GM13976 (cell line): ENCODE measurements at regions not wholly inside any gene's neighbourhood (a gene's known extent, or its start where the extent isn't known, plus 50 kb on each side); places are given as distances from the start of the nearest gene placed in this dataset.
"Not testable (repeated sequence)": the region's sequence is repeated elsewhere in the genome, so short reads cannot be mapped to it uniquely, and the experiment has no call there.

ENCODE experiments used
- DNase-seq: peaks from one replicate; pipeline ENCODE4 v3.0.0; 2012; ENCODE audit warnings: low spot score
- in situ Hi-C: fragments of 300-500 bp; cut with MboI; formaldehyde crosslinking; loops from one replicate; pipeline ENCODE4 v1.12.0; 2022; ENCODE audit warnings: low sequenced_read_pairs, mixed read lengths, inconsistent platforms; ENCODE audit not compliant: unreplicated experiment

- in situ Hi-C loops: not testable (repeated sequence)
Measured at GRCh38 chr9:62827957-62828907, 1638.4 kb downstream of the SPATA31A7 start.

GRCh38 chr9:62830829-62831459 lies 1641.1 kb downstream of the SPATA31A7 start:
- DNase-seq, in situ Hi-C loops: not testable (repeated sequence)

More at GRCh38 chr9:62827957-62828907, 1638.4 kb downstream of the SPATA31A7 start:
- not testable (repeated sequence) for DNase-seq

GRCh38 chr9:62833323-62834200 lies 1643.7 kb downstream of the SPATA31A7 start:
- DNase-seq, in situ Hi-C loops: not testable (repeated sequence)

- in situ Hi-C loops, DNase-seq: not testable (repeated sequence)
Measured at GRCh38 chr9:62837254-62837911, 1647.5 kb downstream of the SPATA31A7 start.

- in situ Hi-C loops, DNase-seq: not testable (repeated sequence)
Measured at GRCh38 chr9:62838024-62838718, 1648.3 kb downstream of the SPATA31A7 start.

GRCh38 chr9:62839168-62839567 lies 1649.3 kb downstream of the SPATA31A7 start:
- in situ Hi-C loops, DNase-seq: not testable (repeated sequence)

- DNase-seq, in situ Hi-C loops: not testable (repeated sequence)
Measured at GRCh38 chr9:62843145-62843544, 1653.3 kb downstream of the SPATA31A7 start.

GRCh38 chr9:62843706-62844290 lies 1654.0 kb downstream of the SPATA31A7 start:
- DNase-seq, in situ Hi-C loops: not testable (repeated sequence)

- DNase-seq, in situ Hi-C loops: not testable (repeated sequence)
Measured at GRCh38 chr9:62844681-62845185, 1654.9 kb downstream of the SPATA31A7 start.

GRCh38 chr9:62848258-62848657 lies 1658.4 kb downstream of the SPATA31A7 start:
- in situ Hi-C loops, DNase-seq: not testable (repeated sequence)

- DNase-seq, in situ Hi-C loops: not testable (repeated sequence)
Measured at GRCh38 chr9:62849991-62850390, 1660.2 kb downstream of the SPATA31A7 start.

- DNase-seq, in situ Hi-C loops: not testable (repeated sequence)
Measured at GRCh38 chr9:62857280-62857679, 1667.4 kb downstream of the SPATA31A7 start.

GRCh38 chr9:62858240-62858639 lies 1668.4 kb downstream of the SPATA31A7 start:
- in situ Hi-C loops, DNase-seq: not testable (repeated sequence)

GRCh38 chr9:62860939-62861860 lies 1671.4 kb downstream of the SPATA31A7 start:
- in situ Hi-C loops, DNase-seq: not testable (repeated sequence)

- DNase-seq, in situ Hi-C loops: not testable (repeated sequence)
Measured at GRCh38 chr9:62862180-62862579, 1672.3 kb downstream of the SPATA31A7 start.

- DNase-seq, in situ Hi-C loops: not testable (repeated sequence)
Measured at GRCh38 chr9:62863319-62863718, 1673.5 kb downstream of the SPATA31A7 start.
